Calu3 (cell line): ENCODE measurements at regions not wholly inside any gene's neighbourhood (a gene's known extent, or its start where the extent isn't known, plus 50 kb on each side); places are given as distances from the start of the nearest gene placed in this dataset.

Experiments used
- BruUV-seq: library from RNA; stranded (reverse); fragments of 400-500 nt; replicated peaks from 2 replicates; lab custom pipeline; 2021; lab: Mats Ljungman, UMichigan
- CTCF ChIA-PET: fragments of 300-600 bp; sonication (Branson Sonifier 250); formaldehyde crosslinking; loops from one replicate; lab custom pipeline; 2022; ENCODE audit warnings: antibody characterized with exemption; lab: Charles Lee
- DNase-seq: peaks from one replicate; pipeline ENCODE4 v3.0.0; 2022
- H3K27ac Mint-ChIP-seq: one replicate; pipeline ENCODE4 v1.8.0; 2022; ENCODE audit warnings: mixed read lengths; ENCODE audit not compliant: unreplicated experiment
- H3K27me3 Mint-ChIP-seq: one replicate; pipeline ENCODE4 v1.8.0; 2022; ENCODE audit warnings: mixed read lengths; ENCODE audit not compliant: unreplicated experiment
- H3K36me3 Mint-ChIP-seq: one replicate; pipeline ENCODE4 v1.8.0; 2022; ENCODE audit warnings: mild to moderate bottlenecking, moderate library complexity, mixed read lengths; ENCODE audit not compliant: insufficient read depth, unreplicated experiment
- H3K4me1 Mint-ChIP-seq: one replicate; pipeline ENCODE4 v1.8.0; 2022; ENCODE audit warnings: mild to moderate bottlenecking, low read depth, mixed read lengths; ENCODE audit not compliant: unreplicated experiment
- H3K4me3 Mint-ChIP-seq: one replicate; pipeline ENCODE4 v1.8.0; 2022; ENCODE audit warnings: mild to moderate bottlenecking, low read depth, moderate library complexity, mixed read lengths; ENCODE audit not compliant: unreplicated experiment
- H3K9me3 Mint-ChIP-seq: one replicate; pipeline ENCODE4 v1.8.0; 2022; ENCODE audit warnings: low read depth, mixed read lengths; ENCODE audit not compliant: unreplicated experiment
- CTCF ChIP-seq: fragments of 200-600 bp; IDR thresholded peaks from one replicate; pipeline ENCODE4 v1.8.0; 2022; ENCODE audit warnings: antibody characterized with exemption; ENCODE audit not compliant: unreplicated experiment
- intact Hi-C: fragments of 100-400 bp; cut with micrococcal nuclease; formaldehyde crosslinking; loops from one replicate; pipeline ENCODE4 v1.10.0; 2022; ENCODE audit not compliant: unreplicated experiment

- no peak for TF ChIP-seq CTCF
- H3K27me3 Mint-ChIP-seq = no peaks in the 10 kb centered on the region
- CTCF ChIA-PET = no interaction called here
These were observed 1461.6 kb downstream of the BRD1 start for GRCh38 chr22:48366056-48366455.

GRCh38 chr22:48365386-48365785 is 1462.3 kb downstream of the BRD1 start:
- no peak for TF ChIP-seq CTCF
- no TSS peak for BruUV-seq
- no peak overlapping the region for H3K4me3 Mint-ChIP-seq
- no peaks in the 10 kb centered on the region for H3K4me1 Mint-ChIP-seq
- H3K9me3 Mint-ChIP-seq = peaks cover 6% of the 10 kb centered on the region
- intact Hi-C loops = no loop called here
- no peaks in the 10 kb centered on the region for H3K36me3 Mint-ChIP-seq
- no peak for DNase-seq
- no peaks in the 10 kb centered on the region for H3K27me3 Mint-ChIP-seq
- no peak overlapping the region for H3K27ac Mint-ChIP-seq
- CTCF ChIA-PET = no interaction called here

More at GRCh38 chr22:48366056-48366455, 1461.6 kb downstream of the BRD1 start:
- H3K4me3 Mint-ChIP-seq = no peak overlapping the region
- H3K4me1 Mint-ChIP-seq = no peaks in the 10 kb centered on the region
- intact Hi-C loops = no loop called here
- no TSS peak for BruUV-seq
- DNase-seq = no peak
- peaks cover 6% of the 10 kb centered on the region for H3K9me3 Mint-ChIP-seq
- no peak overlapping the region for H3K27ac Mint-ChIP-seq
- no peaks in the 10 kb centered on the region for H3K36me3 Mint-ChIP-seq

- DNase-seq = no peak
- Mint-ChIP-seq H3K4me1 (no peaks in the 10 kb centered on the region), H3K27me3 (no peaks in the 10 kb centered on the region), H3K4me3 (no peak overlapping the region), H3K9me3 (peaks cover 6% of the 10 kb centered on the region), H3K36me3 (no peaks in the 10 kb centered on the region), H3K27ac (no peak overlapping the region)
- BruUV-seq = no TSS peak
- TF ChIP-seq CTCF = no peak
- intact Hi-C loops = no loop called here
- CTCF ChIA-PET = no interaction called here
These were observed 1464.8 kb downstream of the BRD1 start for GRCh38 chr22:48362721-48363404.

- Mint-ChIP-seq H3K4me3 (no peak overlapping the region), H3K27ac (no peak overlapping the region), H3K9me3 (peaks cover 7% of the 10 kb centered on the region), H3K27me3 (no peaks in the 10 kb centered on the region), H3K36me3 (no peaks in the 10 kb centered on the region), H3K4me1 (no peaks in the 10 kb centered on the region)
- no TSS peak for BruUV-seq
- DNase-seq = no peak
- CTCF ChIA-PET = no interaction called here
- no peak for TF ChIP-seq CTCF
- intact Hi-C loops = no loop called here
These were observed 1466.5 kb downstream of the BRD1 start for GRCh38 chr22:48361099-48361639.
